CD14-positive monocyte (primary cell): ENCODE measurements at regions not wholly inside any gene's neighbourhood (a gene's known extent, or its start where the extent isn't known, plus 50 kb on each side); places are given as distances from the start of the nearest gene placed in this dataset.
A peak's percentile ranks its signal among the peaks of the same experiment; 100 is the strongest.

Experiments used
- DNase-seq, 3 donors: peaks; one replicate each; pipeline ENCODE4 v3.0.0-alpha.2; 2011 to 2022
- H2AFZ ChIP-seq: 2 replicates; pipeline ENCODE4 v1.6.0; 2012; ENCODE audit warnings: mild to moderate bottlenecking, low read depth, low read length, inconsistent platforms; ENCODE audit not compliant: insufficient read depth, poor library complexity, severe bottlenecking
- H3K27ac ChIP-seq, 2 donors: 1 replicate in 1 of 2; 2 replicates in 1 of 2; pipeline ENCODE4 v1.5.1; 2012 to 2013; ENCODE audit warnings: low read length in 2 of 2, control low read depth in 1 of 2, inconsistent platforms in 1 of 2, low read depth in 1 of 2, mild to moderate bottlenecking in 1 of 2
- H3K27me3 ChIP-seq, 2 donors: one replicate each; pipeline versions ENCODE4 v1.6.0 to v1.6.1; 2011 to 2013; ENCODE audit warnings: low read length in 2 of 2; ENCODE audit not compliant: control insufficient read depth in 2 of 2, insufficient read depth in 2 of 2
- H3K36me3 ChIP-seq, 2 donors: replicated peaks in 1 of 2; 1 replicate in 1 of 2; 2 replicates in 1 of 2; pipeline versions ENCODE4 v1.5.1 to v1.6.1; 2012 to 2013; ENCODE audit warnings: low read length in 2 of 2, control low read depth in 1 of 2, inconsistent platforms in 1 of 2, mild to moderate bottlenecking in 1 of 2; ENCODE audit not compliant: insufficient read depth in 2 of 2, control insufficient read depth in 1 of 2
- H3K4me1 ChIP-seq, 2 donors: 1 replicate in 1 of 2; 2 replicates in 1 of 2; pipeline versions ENCODE4 v1.5.1 to v1.6.1; 2012 to 2013; ENCODE audit warnings: low read length in 2 of 2, control low read depth in 1 of 2, inconsistent platforms in 1 of 2, mild to moderate bottlenecking in 1 of 2, moderate library complexity in 1 of 2; ENCODE audit not compliant: insufficient read depth in 2 of 2, control insufficient read depth in 1 of 2
- H3K4me2 ChIP-seq: replicated peaks from 2 replicates; pipeline ENCODE3; 2012; ENCODE audit warnings: low read length, moderate library complexity, mild to moderate bottlenecking; ENCODE audit not compliant: poor library complexity, severe bottlenecking; ENCODE audit errors: extremely low read depth
- H3K4me3 ChIP-seq, 3 experiments: fragments of 200-600 bp in 1 of 3; sonication (generic) in 1 of 3; replicated peaks in 1 of 3; 1 replicate in 2 of 3; 2 replicates in 1 of 3; pipeline ENCODE4 v1.5.1; 2011 to 2013; ENCODE audit warnings: low read length in 3 of 3, mild to moderate bottlenecking in 3 of 3, control low read depth in 2 of 3, low read depth in 2 of 3, inconsistent platforms in 1 of 3, moderate library complexity in 1 of 3
- H3K79me2 ChIP-seq: 2 replicates; pipeline ENCODE4 v1.6.0; 2012; ENCODE audit warnings: mild to moderate bottlenecking, control low read depth, inconsistent platforms, low read length, moderate library complexity; ENCODE audit not compliant: insufficient read depth
- H3K9ac ChIP-seq: 2 replicates; pipeline ENCODE4 v1.6.0; 2017; ENCODE audit warnings: low read length, mild to moderate bottlenecking; ENCODE audit not compliant: insufficient read depth, poor library complexity, severe bottlenecking
- H3K9me3 ChIP-seq, 2 donors: replicated peaks in 1 of 2; 1 replicate in 1 of 2; 2 replicates in 1 of 2; pipeline versions ENCODE4 v1.5.1 to v1.6.1; 2012 to 2013; ENCODE audit warnings: low read length in 2 of 2, control low read depth in 1 of 2; ENCODE audit not compliant: control insufficient read depth in 1 of 2, insufficient read depth in 1 of 2
- H4K20me1 ChIP-seq: 2 replicates; pipeline ENCODE4 v1.6.0; 2012; ENCODE audit warnings: mild to moderate bottlenecking, low read length, control low read depth, moderate library complexity; ENCODE audit not compliant: insufficient read depth
- H3K27ac Mint-ChIP-seq, 7 donors: one replicate each; pipeline ENCODE4 v1.8.0; 2020; ENCODE audit warnings: mild to moderate bottlenecking in 7 of 7, mixed read lengths in 7 of 7, moderate library complexity in 6 of 7, inconsistent platforms in 2 of 7
- H3K27me3 Mint-ChIP-seq, 3 donors: one replicate each; pipeline ENCODE4 v1.8.0; 2021 to 2022; ENCODE audit warnings: low read depth in 3 of 3, mild to moderate bottlenecking in 3 of 3, mixed read lengths in 3 of 3, moderate library complexity in 3 of 3, inconsistent platforms in 1 of 3
- H3K36me3 Mint-ChIP-seq, 2 donors: one replicate each; pipeline ENCODE4 v1.8.0; 2020; ENCODE audit warnings: mixed read lengths in 2 of 2, inconsistent platforms in 1 of 2, mild to moderate bottlenecking in 1 of 2
- H3K4me1 Mint-ChIP-seq: one replicate; pipeline ENCODE4 v1.8.0; 2020; ENCODE audit warnings: mild to moderate bottlenecking, mixed read lengths
- H3K4me3 Mint-ChIP-seq, 2 donors: one replicate each; pipeline ENCODE4 v1.8.0; 2020; ENCODE audit warnings: mild to moderate bottlenecking in 2 of 2, mixed read lengths in 2 of 2, moderate library complexity in 1 of 2
- H3K9me3 Mint-ChIP-seq, 7 donors: one replicate each; pipeline ENCODE4 v1.8.0; 2020 to 2022; ENCODE audit warnings: mixed read lengths in 7 of 7, mild to moderate bottlenecking in 6 of 7, moderate library complexity in 6 of 7, inconsistent platforms in 2 of 7
- CTCF ChIP-seq: fragments of 200-600 bp; IDR thresholded peaks from one replicate; pipeline ENCODE4 v1.8.0; 2022; ENCODE audit warnings: antibody characterized with exemption, mild to moderate bottlenecking
- WGBS: methylation state at CpG from one replicate; pipeline ENCODE4 v1.1.5; 2013; ENCODE audit warnings: missing lambda C conversion rate; ENCODE audit not compliant: insufficient coverage; 5-methylcytosine and 5-hydroxymethylcytosine counted together
- intact Hi-C, 2 donors: fragments of 100-400 bp; cut with micrococcal nuclease; formaldehyde crosslinking; loops; one replicate each; pipeline versions ENCODE4 v1.15.0 to v1.15.1; 2023

DNA sequence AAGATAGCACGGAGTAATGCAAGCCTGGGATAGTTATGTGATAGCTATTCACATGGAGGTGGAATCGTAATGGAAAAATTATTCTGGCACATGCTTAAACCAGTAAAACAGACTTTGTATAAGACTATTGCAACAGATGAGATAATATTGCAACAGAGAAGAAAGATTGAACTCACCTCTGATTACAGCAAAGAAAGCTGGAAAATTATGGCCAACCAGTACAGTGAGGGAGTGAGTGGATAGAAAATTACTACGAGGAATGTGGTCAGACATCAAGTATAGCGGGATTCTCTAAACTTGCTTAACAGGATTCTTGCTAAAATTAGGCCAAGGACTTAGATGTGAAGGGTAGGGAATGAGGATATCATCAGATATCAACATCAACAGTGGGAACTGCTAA is 397.6 kb upstream of the KLHL1 start:
- 78% methylated on average over 2 of the region's 4 CpGs for WGBS
- peaks cover 0 to 3% of the 10 kb centered on the region in 2 donors for H3K9me3 ChIP-seq
- H3K36me3 ChIP-seq, result no peaks in the 10 kb centered on the region
- TF ChIP-seq CTCF, result no peak
- no peaks in the 10 kb centered on the region for H3K27me3 ChIP-seq
- no peak for DNase-seq
- H3K4me1 Mint-ChIP-seq, result no peaks in the 10 kb centered on the region
- no peak overlapping the region for H2AFZ ChIP-seq
- no peaks in the 10 kb centered on the region for H3K4me1 ChIP-seq
- H3K79me2 ChIP-seq, result no peaks in the 10 kb centered on the region
- no peaks in the 10 kb centered on the region for H4K20me1 ChIP-seq
- no peak overlapping the region for H3K9ac ChIP-seq
- H3K4me3 Mint-ChIP-seq, result no peak overlapping the region
- intact Hi-C loops, result no loop called here
- no peaks in the 10 kb centered on the region for H3K36me3 Mint-ChIP-seq
- H3K27me3 Mint-ChIP-seq, result no peaks in the 10 kb centered on the region
- H3K27ac Mint-ChIP-seq, result no peak overlapping the region
- H3K4me3 ChIP-seq, result no peak overlapping the region
- H3K4me2 ChIP-seq, result no peak overlapping the region
- no peak overlapping the region for H3K27ac ChIP-seq
- peaks cover 0 to 10% (median 2%) of the 10 kb centered on the region in 7 donors for H3K9me3 Mint-ChIP-seq

DNA sequence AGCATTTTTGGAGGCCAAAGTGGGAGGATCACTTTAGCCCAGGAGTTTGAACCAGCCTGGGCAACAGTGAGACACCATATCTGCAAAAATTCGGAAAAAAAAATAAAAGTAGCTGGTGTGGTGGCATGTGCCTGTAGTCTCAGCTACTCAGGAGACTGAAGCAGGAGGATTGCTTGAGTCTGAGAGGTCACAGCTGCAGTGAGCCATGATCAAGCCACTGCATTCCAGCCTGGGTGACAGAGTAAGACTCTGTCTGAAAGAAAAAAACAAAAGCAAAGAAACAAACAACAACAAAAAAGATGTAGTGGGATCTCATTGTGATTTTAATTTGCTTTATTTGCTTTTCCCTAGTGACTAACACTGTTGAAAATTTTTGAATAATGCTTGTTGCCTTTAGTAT is 394.7 kb upstream of the KLHL1 start:
- no peak overlapping the region for H2AFZ ChIP-seq
- no peak overlapping the region for H3K27ac ChIP-seq
- H3K79me2 ChIP-seq, result no peaks in the 10 kb centered on the region
- intact Hi-C loops, result no loop called here
- 67% methylated on average over 1 of the region's 1 CpG for WGBS
- Mint-ChIP-seq H3K9me3 (peaks cover 0 to 5% (median 2%) of the 10 kb centered on the region in 7 donors), H3K4me3 (no peak overlapping the region), H3K4me1 (no peaks in the 10 kb centered on the region), H3K36me3 (no peaks in the 10 kb centered on the region), H3K27me3 (no peaks in the 10 kb centered on the region), H3K27ac (peak overlapping the region in 1 of 7 donors; percentile 66)
- H3K36me3 ChIP-seq, result no peaks in the 10 kb centered on the region
- no peak for TF ChIP-seq CTCF
- H3K9ac ChIP-seq, result no peak overlapping the region
- no peak for DNase-seq
- no peak overlapping the region for H3K4me2 ChIP-seq
- H4K20me1 ChIP-seq, result no peaks in the 10 kb centered on the region
- no peaks in the 10 kb centered on the region for H3K27me3 ChIP-seq
- H3K4me1 ChIP-seq, result no peaks in the 10 kb centered on the region
- H3K4me3 ChIP-seq, result no peak overlapping the region
- H3K9me3 ChIP-seq, result peaks cover 0 to 3% of the 10 kb centered on the region in 2 donors
